ENCODE measurements at regions not wholly inside any gene's neighbourhood (a gene's known extent, or its start where the extent isn't known, plus 50 kb on each side); places are given as distances from the start of the nearest gene placed in this dataset.
"Not testable (repeated sequence)": the region's sequence is repeated elsewhere in the genome, so short reads cannot be mapped to it uniquely, and the experiment has no call there.

- WGBS: 27% methylated on average over 6 of the region's 6 CpGs
- H3K9me3 ChIP-seq: no peaks in the 10 kb centered on the region
- no peak for DNase-seq (ENCODE audit: low spot score)
- H3K36me3 ChIP-seq: no peaks in the 10 kb centered on the region
- intact Hi-C loops (cut with DNase I): no loop called here
- no peaks in the 10 kb centered on the region for H3K4me1 ChIP-seq (replicated peaks)
- H3K4me3 ChIP-seq: no peak overlapping the region
- TF ChIP-seq POLR2A (IDR thresholded peaks at IDR 0.05) (no peak), POLR2AphosphoS5 (IDR thresholded peaks at IDR 0.05) (no peak), CTCF (IDR thresholded peaks at IDR 0.05) (no peak)
- H3K27me3 ChIP-seq (replicated peaks; ENCODE audit: insufficient read depth): no peaks in the 10 kb centered on the region
- H3K27ac ChIP-seq: peak overlapping the region; percentile 44 to 48
These were observed 395.5 kb downstream of the USP25 start for GRCh38 chr21:16125274-16125673.

- H3K4me1 ChIP-seq (replicated peaks); intact Hi-C loops (cut with DNase I); H3K9me3 ChIP-seq; H3K36me3 ChIP-seq; H3K4me3 ChIP-seq; DNase-seq (ENCODE audit: low spot score); H3K27ac ChIP-seq; H3K27me3 ChIP-seq (replicated peaks; ENCODE audit: insufficient read depth): not testable (repeated sequence)
- WGBS: 94% methylated on average over 7 of the region's 8 CpGs
These were observed 402.7 kb downstream of the USP25 start for GRCh38 chr21:16132453-16132852.

- WGBS: 96% methylated on average over 10 of the region's 11 CpGs
- no peaks in the 10 kb centered on the region for H3K36me3 ChIP-seq
- TF ChIP-seq CTCF (IDR thresholded peaks at IDR 0.05) (no peak), POLR2A (IDR thresholded peaks at IDR 0.05) (no peak)
- H3K27me3 ChIP-seq (replicated peaks; ENCODE audit: insufficient read depth): no peaks in the 10 kb centered on the region
- intact Hi-C loops (cut with DNase I): no loop called here
- no peaks in the 10 kb centered on the region for H3K4me1 ChIP-seq (replicated peaks)
- no peak for DNase-seq (ENCODE audit: low spot score)
- no peaks in the 10 kb centered on the region for H3K9me3 ChIP-seq
- no peak overlapping the region for H3K27ac ChIP-seq
- no peak overlapping the region for H3K4me3 ChIP-seq
These were observed 403.5 kb downstream of the USP25 start for GRCh38 chr21:16133248-16133647.

GRCh38 chr21:16134134-16134533 is 404.4 kb downstream of the USP25 start:
- WGBS: 51% methylated on average over 5 of the region's 5 CpGs
- H3K36me3 ChIP-seq: no peaks in the 10 kb centered on the region
- intact Hi-C loops (cut with DNase I): no loop called here
- no peak for DNase-seq (ENCODE audit: low spot score)
- H3K4me1 ChIP-seq (replicated peaks): no peaks in the 10 kb centered on the region
- no peak overlapping the region for H3K27ac ChIP-seq
- TF ChIP-seq POLR2AphosphoS5 (IDR thresholded peaks at IDR 0.05) (no peak), POLR2A (IDR thresholded peaks at IDR 0.05) (no peak), CTCF (IDR thresholded peaks at IDR 0.05) (no peak)
- H3K9me3 ChIP-seq: no peaks in the 10 kb centered on the region
- no peak overlapping the region for H3K4me3 ChIP-seq
- no peaks in the 10 kb centered on the region for H3K27me3 ChIP-seq (replicated peaks; ENCODE audit: insufficient read depth)

GRCh38 chr21:16137106-16137505 is 407.3 kb downstream of the USP25 start:
- no peaks in the 10 kb centered on the region for H3K27me3 ChIP-seq (replicated peaks; ENCODE audit: insufficient read depth)
- H3K4me1 ChIP-seq (replicated peaks): no peaks in the 10 kb centered on the region
- TF ChIP-seq CTCF (IDR thresholded peaks at IDR 0.05) (no peak), POLR2A (IDR thresholded peaks at IDR 0.05) (no peak), POLR2AphosphoS5 (IDR thresholded peaks at IDR 0.05) (no peak)
- 67% methylated on average over 1 of the region's 1 CpG for WGBS
- H3K27ac ChIP-seq: no peak overlapping the region
- H3K9me3 ChIP-seq: no peaks in the 10 kb centered on the region
- no peaks in the 10 kb centered on the region for H3K36me3 ChIP-seq
- intact Hi-C loops (cut with DNase I): no loop called here
- no peak overlapping the region for H3K4me3 ChIP-seq
- no peak for DNase-seq (ENCODE audit: low spot score)

Data from prostate gland (tissue), 2 donors.